ENCODE measurements at regions not wholly inside any gene's neighbourhood (a gene's known extent, or its start where the extent isn't known, plus 50 kb on each side); places are given as distances from the start of the nearest gene placed in this dataset.

DNA sequence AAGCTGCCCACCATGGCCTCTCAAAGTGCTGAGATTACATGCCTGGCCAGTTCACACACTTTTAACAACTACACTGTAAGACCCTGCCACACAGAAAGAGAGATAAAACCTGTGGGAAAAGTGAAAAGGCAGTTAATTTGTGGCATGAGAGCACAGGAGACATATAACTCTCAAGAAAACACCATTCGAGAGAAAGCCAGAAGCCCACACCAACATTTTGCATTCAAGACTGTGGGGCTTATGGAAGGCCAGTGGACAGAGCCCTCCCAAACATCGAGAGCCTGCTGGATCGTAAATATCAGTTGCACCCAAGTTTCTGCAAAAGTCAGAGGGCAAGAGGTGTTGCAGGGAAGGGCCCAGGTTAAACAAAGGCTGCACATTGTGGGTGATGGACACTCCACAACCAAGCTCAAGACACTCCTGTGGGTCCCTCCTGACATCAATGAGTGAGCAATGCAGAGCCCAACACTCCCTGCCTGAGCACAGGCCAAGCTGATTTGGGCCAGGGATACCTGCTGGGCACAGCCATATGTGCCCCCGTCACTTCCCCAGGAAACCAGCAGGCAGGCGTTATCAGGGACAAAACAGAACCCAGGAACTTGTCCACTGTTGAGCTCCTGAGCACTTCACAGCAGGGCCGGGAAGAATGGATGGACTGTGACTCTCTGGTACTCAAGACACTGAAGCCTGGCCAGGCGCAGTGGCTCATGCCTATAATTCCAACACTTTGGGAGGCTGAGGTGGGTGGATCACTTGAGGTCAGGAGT lies 114.4 kb downstream of the ZFP36L2 start:
- 89% methylated on average over 7 of the region's 7 CpGs for WGBS (ENCODE audit: low lambda C conversion rate, missing lambda C conversion rate)
- Histone ChIP-seq H2AFZ (no peak overlapping the region), H3K27me3 (no peaks in the 10 kb centered on the region), H3K36me3 (replicated peaks; ENCODE audit: insufficient read depth, low read depth) (no peaks in the 10 kb centered on the region), H3K27ac (no peak overlapping the region), H3K79me2 (no peaks in the 10 kb centered on the region), H3K4me3 (no peak overlapping the region), H3K9me3 (ENCODE audit: low read depth) (no peaks in the 10 kb centered on the region), H3K4me1 (ENCODE audit: insufficient read depth) (peaks cover 14% of the 10 kb centered on the region), H3K9me2 (replicated peaks; ENCODE audit: insufficient read depth) (no peaks in the 10 kb centered on the region), H3K4me2 (no peak overlapping the region), H4K20me1 (ENCODE audit: insufficient read depth, poor library complexity, severe bottlenecking) (no peaks in the 10 kb centered on the region)
- no peak for DNase-seq (ENCODE audit: low spot score)
- TF ChIP-seq EZH2 (IDR thresholded peaks at IDR 0.05; ENCODE audit: borderline replicate concordance): no peak
- no peak for TF ChIP-seq EZH2phosphoT487 (IDR thresholded peaks at IDR 0.05; ENCODE audit: low read depth, severe bottlenecking, unreplicated experiment)
- TF ChIP-seq, protein P1, sequence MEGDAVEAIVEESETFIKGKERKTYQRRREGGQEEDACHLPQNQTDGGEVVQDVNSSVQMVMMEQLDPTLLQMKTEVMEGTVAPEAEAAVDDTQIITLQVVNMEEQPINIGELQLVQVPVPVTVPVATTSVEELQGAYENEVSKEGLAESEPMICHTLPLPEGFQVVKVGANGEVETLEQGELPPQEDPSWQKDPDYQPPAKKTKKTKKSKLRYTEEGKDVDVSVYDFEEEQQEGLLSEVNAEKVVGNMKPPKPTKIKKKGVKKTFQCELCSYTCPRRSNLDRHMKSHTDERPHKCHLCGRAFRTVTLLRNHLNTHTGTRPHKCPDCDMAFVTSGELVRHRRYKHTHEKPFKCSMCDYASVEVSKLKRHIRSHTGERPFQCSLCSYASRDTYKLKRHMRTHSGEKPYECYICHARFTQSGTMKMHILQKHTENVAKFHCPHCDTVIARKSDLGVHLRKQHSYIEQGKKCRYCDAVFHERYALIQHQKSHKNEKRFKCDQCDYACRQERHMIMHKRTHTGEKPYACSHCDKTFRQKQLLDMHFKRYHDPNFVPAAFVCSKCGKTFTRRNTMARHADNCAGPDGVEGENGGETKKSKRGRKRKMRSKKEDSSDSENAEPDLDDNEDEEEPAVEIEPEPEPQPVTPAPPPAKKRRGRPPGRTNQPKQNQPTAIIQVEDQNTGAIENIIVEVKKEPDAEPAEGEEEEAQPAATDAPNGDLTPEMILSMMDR (IDR thresholded peaks at IDR 0.05; ENCODE audit: poor library complexity): no peak

DNA sequence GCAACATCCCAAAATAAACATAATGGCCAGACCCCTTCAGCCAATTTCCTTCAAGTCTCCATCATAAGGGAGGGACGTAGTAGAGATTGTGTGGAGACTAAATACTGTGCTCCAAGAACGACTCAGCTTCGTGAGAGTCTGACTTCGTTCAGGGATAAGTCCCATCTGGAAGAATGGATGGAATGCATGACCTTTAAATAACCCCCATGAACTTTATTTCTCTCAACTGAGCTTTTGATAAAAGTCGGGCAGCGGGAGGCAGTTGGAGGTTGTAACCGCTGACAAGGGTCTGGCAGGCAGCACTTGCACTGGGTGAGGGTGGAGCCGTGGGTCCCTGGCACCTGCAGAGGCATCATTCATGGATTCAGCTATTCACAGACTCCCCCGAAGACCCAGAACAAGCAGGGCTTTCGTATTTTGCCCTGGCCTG lies 115.9 kb downstream of the ZFP36L2 start:
- no peaks in the 10 kb centered on the region for H3K79me2 ChIP-seq
- 27% methylated on average over 10 of the region's 10 CpGs for WGBS (ENCODE audit: low lambda C conversion rate, missing lambda C conversion rate)
- H2AFZ ChIP-seq: no peak overlapping the region
- H3K4me2 ChIP-seq: peak overlapping the region; percentile 25
- H3K4me3 ChIP-seq: no peak overlapping the region
- H3K9me3 ChIP-seq (ENCODE audit: low read depth): no peaks in the 10 kb centered on the region
- peak; percentile 57 for DNase-seq (ENCODE audit: low spot score)
- no peaks in the 10 kb centered on the region for H3K27me3 ChIP-seq
- no peaks in the 10 kb centered on the region for H3K9me2 ChIP-seq (replicated peaks; ENCODE audit: insufficient read depth)
- peak overlapping the region; percentile 74 for H3K27ac ChIP-seq
- H3K4me1 ChIP-seq (ENCODE audit: insufficient read depth): peaks cover 29% of the 10 kb centered on the region
- TF ChIP-seq EZH2phosphoT487 (IDR thresholded peaks at IDR 0.05; ENCODE audit: low read depth, severe bottlenecking, unreplicated experiment) (no peak), EZH2 (IDR thresholded peaks at IDR 0.05; ENCODE audit: borderline replicate concordance) (no peak)
- TF ChIP-seq, protein P1 (IDR thresholded peaks at IDR 0.05; ENCODE audit: poor library complexity): no peak
- H3K36me3 ChIP-seq (replicated peaks; ENCODE audit: insufficient read depth, low read depth): no peaks in the 10 kb centered on the region
- H4K20me1 ChIP-seq (ENCODE audit: insufficient read depth, poor library complexity, severe bottlenecking): no peaks in the 10 kb centered on the region

DNA sequence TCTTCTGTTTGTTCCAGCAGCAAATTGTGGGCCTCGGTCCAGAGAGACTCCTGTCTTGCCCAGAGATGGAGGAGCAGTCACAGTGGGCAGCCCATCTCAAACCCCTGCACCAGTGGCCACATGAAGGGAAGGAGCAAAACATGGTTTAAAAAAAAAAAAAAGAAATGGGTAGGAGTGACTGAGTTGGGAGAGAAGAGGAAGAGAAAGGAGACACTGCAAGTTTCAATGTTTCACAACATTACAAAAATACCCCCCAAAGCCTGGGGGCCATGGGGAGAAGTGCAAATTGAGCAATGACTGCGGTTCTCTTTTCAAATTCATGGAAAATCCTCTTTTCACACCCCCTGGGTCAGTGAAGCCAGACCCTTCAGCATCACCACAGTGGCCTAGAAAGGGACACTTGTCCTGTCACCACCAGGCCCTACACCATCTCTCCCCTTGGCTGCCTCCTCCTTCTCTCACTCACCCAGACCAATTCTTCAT lies 117.1 kb downstream of the ZFP36L2 start:
- Histone ChIP-seq H4K20me1 (ENCODE audit: insufficient read depth, poor library complexity, severe bottlenecking) (no peaks in the 10 kb centered on the region), H3K27ac (peak overlapping the region; percentile 74), H3K4me3 (no peak overlapping the region), H3K9me2 (replicated peaks; ENCODE audit: insufficient read depth) (no peaks in the 10 kb centered on the region), H2AFZ (no peak overlapping the region), H3K4me2 (no peak overlapping the region), H3K79me2 (no peaks in the 10 kb centered on the region), H3K36me3 (replicated peaks; ENCODE audit: insufficient read depth, low read depth) (no peaks in the 10 kb centered on the region), H3K27me3 (no peaks in the 10 kb centered on the region), H3K9me3 (ENCODE audit: low read depth) (no peaks in the 10 kb centered on the region), H3K4me1 (ENCODE audit: insufficient read depth) (peaks cover 32% of the 10 kb centered on the region)
- WGBS (ENCODE audit: low lambda C conversion rate, missing lambda C conversion rate): 86% methylated on average over 2 of the region's 2 CpGs
- TF ChIP-seq, protein P1 (IDR thresholded peaks at IDR 0.05; ENCODE audit: poor library complexity): no peak
- TF ChIP-seq EZH2 (IDR thresholded peaks at IDR 0.05; ENCODE audit: borderline replicate concordance): no peak
- no peak for TF ChIP-seq EZH2phosphoT487 (IDR thresholded peaks at IDR 0.05; ENCODE audit: low read depth, severe bottlenecking, unreplicated experiment)
- DNase-seq (ENCODE audit: low spot score): no peak
